ENCODE measurements at regions not wholly inside any gene's neighbourhood (a gene's known extent, or its start where the extent isn't known, plus 50 kb on each side); places are given as distances from the start of the nearest gene placed in this dataset.
A peak's percentile ranks its signal among the peaks of the same experiment; 100 is the strongest.

GRCh38 chr6:47141963-47142362, 99.8 kb upstream of the ADGRF1 start:
- Histone ChIP-seq H3K4me1 (ENCODE audit: control insufficient read depth, insufficient read depth, low read length) (peaks cover 7% of the 10 kb centered on the region), H3K9me3 (ENCODE audit: control insufficient read depth, insufficient read depth, low read depth, low read length) (0 out of 2 replicates have a peak, but pooled peaks cover 3% of the 10 kb centered on the region), H3K27me3 (ENCODE audit: control insufficient read depth, insufficient read depth, low read length) (no peaks in the 10 kb centered on the region), H3K36me3 (ENCODE audit: control insufficient read depth, insufficient read depth, low read length) (no peaks in the 10 kb centered on the region), H3K27ac (ENCODE audit: low read length) (no peak overlapping the region), H3K4me3 (ENCODE audit: low read depth in 2 of 2, low read length in 2 of 2) (no peak overlapping the region)
- in situ Hi-C loops (cut with HindIII; ENCODE audit: low pct_unique_long_range_greater_than_20kb, low sequenced_read_pairs) = no loop called here
- ChIA-PET CTCF (no interaction called here), POLR2A (no interaction called here)
- intact Hi-C loops (cut with micrococcal nuclease; ENCODE audit: unreplicated experiment) = no loop called here
- DNase-seq (ENCODE audit: low read depth, low spot score) = no peak
- TF ChIP-seq CTCF (IDR thresholded peaks at IDR 0.05) = no peak
- no peak for TF ChIP-seq POLR2AphosphoS5 (IDR thresholded peaks at IDR 0.05; ENCODE audit: low read depth, low read length)
- TF ChIP-seq SIN3A (IDR thresholded peaks at IDR 0.05; ENCODE audit: borderline replicate concordance, insufficient read depth, low read depth, low read length) = no peak
- no peak for TF ChIP-seq REST (IDR thresholded peaks at IDR 0.05; ENCODE audit: insufficient read depth in 1 of 2, low read depth in 2 of 2, low read length in 1 of 2)
- no peak for TF ChIP-seq TCF7L2 (IDR thresholded peaks at IDR 0.05; ENCODE audit: low read depth, low read length)
- no peak for ATAC-seq
- no TSS peak for BruUV-seq (replicated peaks)

GRCh38 chr6:47141171-47141570, 99.0 kb upstream of the ADGRF1 start:
- ChIA-PET POLR2A (no interaction called here), CTCF (no interaction called here)
- H3K4me1 ChIP-seq (ENCODE audit: control insufficient read depth, insufficient read depth, low read length) = peaks cover 10% of the 10 kb centered on the region
- in situ Hi-C loops (cut with HindIII; ENCODE audit: low pct_unique_long_range_greater_than_20kb, low sequenced_read_pairs) = no loop called here
- 0 out of 2 replicates have a peak, but pooled peaks cover 3% of the 10 kb centered on the region for H3K9me3 ChIP-seq (ENCODE audit: control insufficient read depth, insufficient read depth, low read depth, low read length)
- BruUV-seq (replicated peaks) = no TSS peak
- no peaks in the 10 kb centered on the region for H3K27me3 ChIP-seq (ENCODE audit: control insufficient read depth, insufficient read depth, low read length)
- DNase-seq (ENCODE audit: low read depth, low spot score) (no peak), ATAC-seq (no peak)
- intact Hi-C loops (cut with micrococcal nuclease; ENCODE audit: unreplicated experiment) = no loop called here
- no peaks in the 10 kb centered on the region for H3K36me3 ChIP-seq (ENCODE audit: control insufficient read depth, insufficient read depth, low read length)
- TF ChIP-seq CTCF (IDR thresholded peaks at IDR 0.05) (no peak), TCF7L2 (IDR thresholded peaks at IDR 0.05; ENCODE audit: low read depth, low read length) (no peak), SIN3A (IDR thresholded peaks at IDR 0.05; ENCODE audit: borderline replicate concordance, insufficient read depth, low read depth, low read length) (no peak), POLR2AphosphoS5 (IDR thresholded peaks at IDR 0.05; ENCODE audit: low read depth, low read length) (no peak), REST (IDR thresholded peaks at IDR 0.05; ENCODE audit: insufficient read depth in 1 of 2, low read depth in 2 of 2, low read length in 1 of 2) (no peak)
- H3K4me3 ChIP-seq (ENCODE audit: low read depth in 2 of 2, low read length in 2 of 2) = no peak overlapping the region
- H3K27ac ChIP-seq (ENCODE audit: low read length) = peak overlapping the region; percentile 14; the same call in 1 of the 2 replicates
